HepG2 (cell line): ENCODE measurements at regions not wholly inside any gene's neighbourhood (a gene's known extent, or its start where the extent isn't known, plus 50 kb on each side); places are given as distances from the start of the nearest gene placed in this dataset.

ENCODE experiments used
- ATAC-seq: fragments of 200-7000 bp; cut with Tn5 transposase; 3 replicates; pipeline ENCODE4 v1.9.1; 2020; ENCODE audit warnings: mild to moderate bottlenecking, moderate library complexity
- BruUV-seq: library from RNA; stranded (reverse); fragments of 400-500 nt; replicated peaks from 2 replicates; lab custom pipeline; 2021; lab: Mats Ljungman, UMichigan
- CTCF ChIA-PET: fragments of 300-600 bp; formaldehyde crosslinking; extraction: SDS; loops from one replicate; lab custom pipeline; 2021; ENCODE audit warnings: low total read pairs, inconsistent platforms, low intra/inter-chr PET ratio; lab: Yijun Ruan, JAX
- POLR2A ChIA-PET: fragments of 350-600 bp; sonication (Branson Sonifier 250); formaldehyde crosslinking; loops from one replicate; lab custom pipeline; 2020; ENCODE audit warnings: antibody characterized with exemption, inconsistent platforms; lab: Yijun Ruan, JAX
- DNase-seq: peaks from one replicate; pipeline ENCODE4 v3.0.0-alpha.2; 2015; ENCODE audit warnings: low spot score
- FAIRE-seq: peaks from 3 replicates; lab custom pipeline; 2011; peaks lifted over from hg19 to GRCh38; lab: Jason Lieb, UNC
- H2AFZ ChIP-seq: one replicate; pipeline ENCODE4 v1.6.1; 2011; ENCODE audit warnings: low read length, inconsistent platforms
- H3K27ac ChIP-seq: fragments of 300-600 bp; 3 replicates; pipeline ENCODE4 v1.8.0; 2011; ENCODE audit warnings: mixed run types, mild to moderate bottlenecking, mixed read lengths, low read length, inconsistent platforms; ENCODE audit not compliant: insufficient read depth; ENCODE audit errors: extremely low read length
- H3K27me3 ChIP-seq, 2 experiments: fragments of 200-600 bp in 1 of 2; 2 replicates in 1 of 2; 3 replicates in 1 of 2; pipeline versions ENCODE4 v1.6.0 to v1.8.0; 2011; ENCODE audit warnings: low read length in 2 of 2, mild to moderate bottlenecking in 2 of 2, moderate library complexity in 2 of 2, inconsistent platforms in 1 of 2; ENCODE audit not compliant: insufficient read depth in 2 of 2, control insufficient read depth in 1 of 2
- H3K36me3 ChIP-seq, 2 experiments: fragments of 200-600 bp in 1 of 2; replicated peaks in 1 of 2; 2 replicates in 1 of 2; 3 replicates in 1 of 2; pipeline versions ENCODE4 v1.5.1 to v1.8.0; 2011; ENCODE audit warnings: low read length in 2 of 2, inconsistent platforms in 1 of 2; ENCODE audit not compliant: insufficient read depth in 2 of 2, control insufficient read depth in 1 of 2
- H3K4me1 ChIP-seq: 2 replicates; pipeline ENCODE4 v1.5.1; 2012; ENCODE audit warnings: low read length, inconsistent platforms; ENCODE audit not compliant: insufficient read depth
- H3K4me2 ChIP-seq: 2 replicates; pipeline ENCODE4 v1.6.0; 2011; ENCODE audit warnings: low read depth, low read length, inconsistent platforms
- H3K4me3 ChIP-seq, 3 experiments: fragments of 200-600 bp in 1 of 3; sonication (generic), shearing (Covaris generic) in 1 of 3; replicated peaks in 1 of 3; 2 replicates each; pipeline ENCODE4 v1.5.1; 2011 to 2016; ENCODE audit warnings: low read length in 3 of 3, inconsistent platforms in 2 of 3, low read depth in 2 of 3, mild to moderate bottlenecking in 2 of 3, control low read depth in 1 of 3, mixed read lengths in 1 of 3; ENCODE audit not compliant: insufficient read depth in 1 of 3
- H3K79me2 ChIP-seq: one replicate; pipeline ENCODE4 v1.6.1; 2011; ENCODE audit warnings: low read length, inconsistent platforms; ENCODE audit not compliant: insufficient read depth
- H3K9ac ChIP-seq: 2 replicates; pipeline ENCODE4 v1.6.0; 2011; ENCODE audit warnings: mild to moderate bottlenecking, low read depth, low read length, inconsistent platforms; ENCODE audit not compliant: insufficient read depth
- H3K9me3 ChIP-seq: 2 replicates; pipeline ENCODE4 v1.5.1; 2012; ENCODE audit warnings: mild to moderate bottlenecking, low read length
- H4K20me1 ChIP-seq: 2 replicates; pipeline ENCODE4 v1.6.0; 2011; ENCODE audit warnings: inconsistent platforms, mild to moderate bottlenecking, low read length, moderate library complexity; ENCODE audit not compliant: insufficient read depth
- BCL6 ChIP-seq: IDR thresholded peaks from 2 replicates; pipeline ENCODE4 v1.6.1; 2016; ENCODE audit warnings: missing genetic modification reagents, missing compliant biosample characterization
- ELF1 ChIP-seq: sonication (generic); formaldehyde crosslinking; IDR thresholded peaks from 2 replicates; pipeline ENCODE4 v1.4.0; 2020; ENCODE audit warnings: missing genetic modification reagents
- KDM5A ChIP-seq: fragments of 200-600 bp; sonication (generic); IDR thresholded peaks from 2 replicates; pipeline ENCODE4 v1.7.0; 2018; ENCODE audit warnings: antibody characterized with exemption, mild to moderate bottlenecking, low read length, borderline replicate concordance
- KLF13 ChIP-seq: sonication (generic); formaldehyde crosslinking; IDR thresholded peaks from 2 replicates; pipeline ENCODE4 v1.4.0; 2020; ENCODE audit warnings: mild to moderate bottlenecking, missing genetic modification reagents
- PTBP1 ChIP-seq: fragments of 200-400 bp; formaldehyde crosslinking; IDR thresholded peaks from 2 replicates; pipeline ENCODE4 v1.6.1; 2018; ENCODE audit warnings: low read length, low read depth; ENCODE audit not compliant: poor library complexity, severe bottlenecking
- YY1 ChIP-seq: IDR thresholded peaks from 2 replicates; pipeline ENCODE4 v1.6.1; 2011; ENCODE audit warnings: low read length, low read depth, moderate library complexity, mild to moderate bottlenecking; ENCODE audit not compliant: insufficient read depth, insufficient replicate concordance
- ZNF251 ChIP-seq: sonication (generic); formaldehyde crosslinking; IDR thresholded peaks from 2 replicates; pipeline ENCODE4 v1.9.0; 2021; ENCODE audit warnings: mild to moderate bottlenecking, missing genetic modification reagents
- WGBS: methylation state at CpG from one replicate; pipeline ENCODE4 v1.1.6; 2017; ENCODE audit warnings: low lambda C conversion rate; 5-methylcytosine and 5-hydroxymethylcytosine counted together
- in situ Hi-C: cut with HindIII; loops from 2 replicates; pipeline ENCODE4 v1.10.0; 2017; ENCODE audit warnings: low pct_unique_long_range_greater_than_20kb; ENCODE audit not compliant: extremely low pct_ligation_motif_present
- intact Hi-C: fragments of 100-400 bp; cut with micrococcal nuclease; formaldehyde crosslinking; loops from one replicate; pipeline ENCODE4 v1.10.0; 2022; ENCODE audit not compliant: unreplicated experiment
- TF ChIP-seq, protein P1 (sequence below): sonication (generic); formaldehyde crosslinking; IDR thresholded peaks from 2 replicates; pipeline ENCODE4 v1.5.0; 2020; ENCODE audit warnings: mild to moderate bottlenecking, missing genetic modification reagents, borderline replicate concordance
- TF ChIP-seq, protein P2 (sequence below): sonication (generic); formaldehyde crosslinking; IDR thresholded peaks from 2 replicates; pipeline ENCODE4 v1.4.0; 2020; ENCODE audit warnings: missing genetic modification reagents
- TF ChIP-seq, protein P3 (sequence below): sonication (generic); formaldehyde crosslinking; IDR thresholded peaks from 2 replicates; pipeline ENCODE4 v1.4.0; 2020; ENCODE audit warnings: mild to moderate bottlenecking, missing genetic modification reagents
- TF ChIP-seq, protein P4 (sequence below): sonication (generic); formaldehyde crosslinking; IDR thresholded peaks from 2 replicates; pipeline ENCODE4 v1.5.0; 2020; ENCODE audit warnings: mild to moderate bottlenecking, missing genetic modification reagents

DNA sequence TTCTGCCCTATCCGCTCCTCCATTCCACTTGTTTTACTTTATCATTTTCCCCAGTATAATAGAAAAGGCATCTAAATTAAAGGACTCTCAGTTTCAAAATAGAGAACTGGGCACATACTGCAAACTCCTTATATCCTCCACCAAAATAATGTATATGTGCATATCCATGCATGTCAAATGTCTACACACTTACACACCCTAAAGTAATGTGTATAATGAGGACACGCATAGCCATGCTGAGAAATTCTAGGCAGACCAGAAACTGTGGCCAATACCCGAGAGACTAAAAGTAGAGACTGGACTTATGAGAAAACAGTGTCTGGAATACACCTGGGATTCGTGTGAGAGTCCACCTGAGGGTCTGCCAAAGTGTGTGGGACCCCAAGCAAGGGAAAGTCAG, 183.5 kb downstream of the CWF19L2 start (continued):
- TF ChIP-seq, protein P1, sequence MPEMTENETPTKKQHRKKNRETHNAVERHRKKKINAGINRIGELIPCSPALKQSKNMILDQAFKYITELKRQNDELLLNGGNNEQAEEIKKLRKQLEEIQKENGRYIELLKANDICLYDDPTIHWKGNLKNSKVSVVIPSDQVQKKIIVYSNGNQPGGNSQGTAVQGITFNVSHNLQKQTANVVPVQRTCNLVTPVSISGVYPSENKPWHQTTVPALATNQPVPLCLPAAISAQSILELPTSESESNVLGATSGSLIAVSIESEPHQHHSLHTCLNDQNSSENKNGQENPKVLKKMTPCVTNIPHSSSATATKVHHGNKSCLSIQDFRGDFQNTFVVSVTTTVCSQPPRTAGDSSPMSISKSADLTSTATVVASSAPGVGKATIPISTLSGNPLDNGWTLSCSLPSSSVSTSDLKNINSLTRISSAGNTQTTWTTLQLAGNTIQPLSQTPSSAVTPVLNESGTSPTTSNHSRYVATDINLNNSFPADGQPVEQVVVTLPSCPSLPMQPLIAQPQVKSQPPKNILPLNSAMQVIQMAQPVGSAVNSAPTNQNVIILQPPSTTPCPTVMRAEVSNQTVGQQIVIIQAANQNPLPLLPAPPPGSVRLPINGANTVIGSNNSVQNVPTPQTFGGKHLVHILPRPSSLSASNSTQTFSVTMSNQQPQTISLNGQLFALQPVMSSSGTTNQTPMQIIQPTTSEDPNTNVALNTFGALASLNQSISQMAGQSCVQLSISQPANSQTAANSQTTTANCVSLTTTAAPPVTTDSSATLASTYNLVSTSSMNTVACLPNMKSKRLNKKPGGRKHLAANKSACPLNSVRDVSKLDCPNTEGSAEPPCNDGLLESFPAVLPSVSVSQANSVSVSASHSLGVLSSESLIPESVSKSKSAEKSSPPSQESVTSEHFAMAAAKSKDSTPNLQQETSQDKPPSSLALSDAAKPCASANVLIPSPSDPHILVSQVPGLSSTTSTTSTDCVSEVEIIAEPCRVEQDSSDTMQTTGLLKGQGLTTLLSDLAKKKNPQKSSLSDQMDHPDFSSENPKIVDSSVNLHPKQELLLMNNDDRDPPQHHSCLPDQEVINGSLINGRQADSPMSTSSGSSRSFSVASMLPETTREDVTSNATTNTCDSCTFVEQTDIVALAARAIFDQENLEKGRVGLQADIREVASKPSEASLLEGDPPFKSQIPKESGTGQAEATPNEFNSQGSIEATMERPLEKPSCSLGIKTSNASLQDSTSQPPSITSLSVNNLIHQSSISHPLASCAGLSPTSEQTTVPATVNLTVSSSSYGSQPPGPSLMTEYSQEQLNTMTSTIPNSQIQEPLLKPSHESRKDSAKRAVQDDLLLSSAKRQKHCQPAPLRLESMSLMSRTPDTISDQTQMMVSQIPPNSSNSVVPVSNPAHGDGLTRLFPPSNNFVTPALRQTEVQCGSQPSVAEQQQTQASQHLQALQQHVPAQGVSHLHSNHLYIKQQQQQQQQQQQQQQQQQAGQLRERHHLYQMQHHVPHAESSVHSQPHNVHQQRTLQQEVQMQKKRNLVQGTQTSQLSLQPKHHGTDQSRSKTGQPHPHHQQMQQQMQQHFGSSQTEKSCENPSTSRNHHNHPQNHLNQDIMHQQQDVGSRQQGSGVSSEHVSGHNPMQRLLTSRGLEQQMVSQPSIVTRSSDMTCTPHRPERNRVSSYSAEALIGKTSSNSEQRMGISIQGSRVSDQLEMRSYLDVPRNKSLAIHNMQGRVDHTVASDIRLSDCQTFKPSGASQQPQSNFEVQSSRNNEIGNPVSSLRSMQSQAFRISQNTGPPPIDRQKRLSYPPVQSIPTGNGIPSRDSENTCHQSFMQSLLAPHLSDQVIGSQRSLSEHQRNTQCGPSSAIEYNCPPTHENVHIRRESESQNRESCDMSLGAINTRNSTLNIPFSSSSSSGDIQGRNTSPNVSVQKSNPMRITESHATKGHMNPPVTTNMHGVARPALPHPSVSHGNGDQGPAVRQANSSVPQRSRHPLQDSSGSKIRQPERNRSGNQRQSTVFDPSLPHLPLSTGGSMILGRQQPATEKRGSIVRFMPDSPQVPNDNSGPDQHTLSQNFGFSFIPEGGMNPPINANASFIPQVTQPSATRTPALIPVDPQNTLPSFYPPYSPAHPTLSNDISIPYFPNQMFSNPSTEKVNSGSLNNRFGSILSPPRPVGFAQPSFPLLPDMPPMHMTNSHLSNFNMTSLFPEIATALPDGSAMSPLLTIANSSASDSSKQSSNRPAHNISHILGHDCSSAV = no peak

DNA sequence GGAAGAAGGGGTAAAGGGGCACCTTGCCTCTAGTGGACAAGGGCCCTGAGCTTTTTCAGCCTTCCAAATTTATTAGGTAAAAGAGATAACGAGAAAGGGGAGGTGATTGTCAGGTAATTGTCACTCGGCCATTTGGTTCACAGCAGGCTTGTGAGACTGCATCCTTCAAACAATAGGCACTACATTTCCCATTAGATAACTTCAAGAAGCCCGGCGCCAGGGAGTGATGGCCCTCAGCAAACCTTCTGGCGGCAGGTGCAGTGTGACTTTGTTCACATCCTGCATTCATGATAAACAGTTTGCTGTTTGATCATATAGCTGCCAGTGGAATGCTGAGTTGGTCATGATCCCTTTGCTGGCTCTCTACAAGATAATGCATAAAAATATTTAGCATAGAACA, 185.1 kb downstream of the CWF19L2 start:
- WGBS = 95% methylated on average over 5 of the region's 5 CpGs
- H3K4me2 ChIP-seq = no peak overlapping the region
- H3K9me3 ChIP-seq = no peaks in the 10 kb centered on the region
- no peaks in the 10 kb centered on the region for H3K79me2 ChIP-seq
- POLR2A ChIA-PET = no interaction called here
- intact Hi-C loops (no loop called here), in situ Hi-C loops (no loop called here)
- no TSS peak for BruUV-seq
- no peak overlapping the region for H3K27ac ChIP-seq
- CTCF ChIA-PET = no interaction called here
- no peaks in the 10 kb centered on the region for H3K36me3 ChIP-seq
- no peak overlapping the region for H3K4me3 ChIP-seq
- DNase-seq (no peak), ATAC-seq (no peak), FAIRE-seq (no peak)
- no peaks in the 10 kb centered on the region for H4K20me1 ChIP-seq
- H3K27me3 ChIP-seq = no peaks in the 10 kb centered on the region
- no peaks in the 10 kb centered on the region for H3K4me1 ChIP-seq
- no peak overlapping the region for H2AFZ ChIP-seq
- no peak overlapping the region for H3K9ac ChIP-seq
- TF ChIP-seq, protein P2, sequence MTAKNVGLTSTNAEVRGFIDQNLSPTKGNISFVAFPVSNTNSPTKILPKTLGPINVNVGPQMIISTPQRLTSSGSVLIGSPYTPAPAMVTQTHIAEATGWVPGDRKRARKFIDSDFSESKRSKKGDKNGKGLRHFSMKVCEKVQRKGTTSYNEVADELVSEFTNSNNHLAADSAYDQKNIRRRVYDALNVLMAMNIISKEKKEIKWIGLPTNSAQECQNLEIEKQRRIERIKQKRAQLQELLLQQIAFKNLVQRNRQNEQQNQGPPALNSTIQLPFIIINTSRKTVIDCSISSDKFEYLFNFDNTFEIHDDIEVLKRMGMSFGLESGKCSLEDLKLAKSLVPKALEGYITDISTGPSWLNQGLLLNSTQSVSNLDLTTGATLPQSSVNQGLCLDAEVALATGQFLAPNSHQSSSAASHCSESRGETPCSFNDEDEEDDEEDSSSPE = no peak
- no peak for TF ChIP-seq BCL6
- no peak for TF ChIP-seq KDM5A
- TF ChIP-seq, protein P3, sequence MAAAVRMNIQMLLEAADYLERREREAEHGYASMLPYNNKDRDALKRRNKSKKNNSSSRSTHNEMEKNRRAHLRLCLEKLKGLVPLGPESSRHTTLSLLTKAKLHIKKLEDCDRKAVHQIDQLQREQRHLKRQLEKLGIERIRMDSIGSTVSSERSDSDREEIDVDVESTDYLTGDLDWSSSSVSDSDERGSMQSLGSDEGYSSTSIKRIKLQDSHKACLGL (CRISPR knock-in tag) = no peak
- TF ChIP-seq ZNF251 (CRISPR knock-in tag) = no peak
- TF ChIP-seq, protein P4, sequence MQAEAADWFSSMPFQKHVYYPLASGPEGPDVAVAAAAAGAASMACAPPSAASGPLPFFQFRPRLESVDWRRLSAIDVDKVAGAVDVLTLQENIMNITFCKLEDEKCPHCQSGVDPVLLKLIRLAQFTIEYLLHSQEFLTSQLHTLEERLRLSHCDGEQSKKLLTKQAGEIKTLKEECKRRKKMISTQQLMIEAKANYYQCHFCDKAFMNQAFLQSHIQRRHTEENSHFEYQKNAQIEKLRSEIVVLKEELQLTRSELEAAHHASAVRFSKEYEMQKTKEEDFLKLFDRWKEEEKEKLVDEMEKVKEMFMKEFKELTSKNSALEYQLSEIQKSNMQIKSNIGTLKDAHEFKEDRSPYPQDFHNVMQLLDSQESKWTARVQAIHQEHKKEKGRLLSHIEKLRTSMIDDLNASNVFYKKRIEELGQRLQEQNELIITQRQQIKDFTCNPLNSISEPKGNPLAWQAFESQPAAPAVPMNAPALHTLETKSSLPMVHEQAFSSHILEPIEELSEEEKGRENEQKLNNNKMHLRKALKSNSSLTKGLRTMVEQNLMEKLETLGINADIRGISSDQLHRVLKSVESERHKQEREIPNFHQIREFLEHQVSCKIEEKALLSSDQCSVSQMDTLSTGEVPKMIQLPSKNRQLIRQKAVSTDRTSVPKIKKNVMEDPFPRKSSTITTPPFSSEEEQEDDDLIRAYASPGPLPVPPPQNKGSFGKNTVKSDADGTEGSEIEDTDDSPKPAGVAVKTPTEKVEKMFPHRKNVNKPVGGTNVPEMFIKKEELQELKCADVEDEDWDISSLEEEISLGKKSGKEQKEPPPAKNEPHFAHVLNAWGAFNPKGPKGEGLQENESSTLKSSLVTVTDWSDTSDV (CRISPR knock-in tag) = no peak
- no peak for TF ChIP-seq ELF1 (CRISPR knock-in tag)
- TF ChIP-seq KLF13 (CRISPR knock-in tag) = no peak
- no peak for TF ChIP-seq YY1
- no peak for TF ChIP-seq PTBP1
